Hematopoietic multipotent progenitor cell treated with erythropoietin and hydrocortisone succinate and interleukin-3 and kit ligand, for 4 days (in vitro differentiated cells): ENCODE measurements at regions not wholly inside any gene's neighbourhood (a gene's known extent, or its start where the extent isn't known, plus 50 kb on each side); places are given as distances from the start of the nearest gene placed in this dataset.

Experiments used
- DNase-seq: peaks from one replicate; pipeline ENCODE4 v3.0.0-alpha.2; 2015

- DNase-seq: no peak
Measured at GRCh38 chrX:145178268-145178667, 69.0 kb upstream of the SPANXN1 start.

GRCh38 chrX:145190801-145191389 is 56.4 kb upstream of the SPANXN1 start:
- peak; percentile 21 for DNase-seq
